H9 (cell line): ENCODE measurements at regions not wholly inside any gene's neighbourhood (a gene's known extent, or its start where the extent isn't known, plus 50 kb on each side); places are given as distances from the start of the nearest gene placed in this dataset.
"Not testable (repeated sequence)": the region's sequence is repeated elsewhere in the genome, so short reads cannot be mapped to it uniquely, and the experiment has no call there.

ENCODE experiments used
- DNase-seq: peaks from one replicate; pipeline ENCODE4 v3.0.0-alpha.2; 2017
- H2AFZ ChIP-seq: one replicate; pipeline ENCODE4 v1.6.1; 2013; ENCODE audit warnings: mild to moderate bottlenecking, low read length, control low read depth, moderate library complexity
- H2AK5ac ChIP-seq: 2 replicates; pipeline ENCODE4 v1.6.1; 2013; ENCODE audit warnings: low read length, control low read depth, mixed read lengths; ENCODE audit not compliant: insufficient read length
- H2BK120ac ChIP-seq: one replicate; pipeline ENCODE4 v1.6.1; 2013; ENCODE audit warnings: low read depth, mild to moderate bottlenecking, low read length, control low read depth, inconsistent platforms; ENCODE audit not compliant: poor library complexity, severe bottlenecking
- H2BK12ac ChIP-seq: 2 replicates; pipeline ENCODE4 v1.6.1; 2013; ENCODE audit warnings: low read length, control low read depth, mixed read lengths, low read depth; ENCODE audit not compliant: insufficient read length
- H2BK15ac ChIP-seq: 2 replicates; pipeline ENCODE4 v1.6.1; 2013; ENCODE audit warnings: low read depth, low read length, control low read depth
- H2BK20ac ChIP-seq: one replicate; pipeline ENCODE4 v1.6.1; 2013; ENCODE audit warnings: low read depth, mild to moderate bottlenecking, low read length, control low read depth, inconsistent platforms; ENCODE audit not compliant: poor library complexity, severe bottlenecking
- H2BK5ac ChIP-seq: 2 replicates; pipeline ENCODE4 v1.6.1; 2013; ENCODE audit warnings: low read length, control low read depth, mixed read lengths; ENCODE audit not compliant: insufficient read length
- H3K14ac ChIP-seq: 2 replicates; pipeline ENCODE4 v1.6.1; 2013; ENCODE audit warnings: low read length, control low read depth; ENCODE audit not compliant: insufficient read depth
- H3K18ac ChIP-seq: 2 replicates; pipeline ENCODE4 v1.6.1; 2013; ENCODE audit warnings: low read depth, mild to moderate bottlenecking, mixed read lengths, low read length, control low read depth; ENCODE audit not compliant: insufficient read length
- H3K23ac ChIP-seq: 2 replicates; pipeline ENCODE4 v1.6.1; 2013; ENCODE audit warnings: low read length, control low read depth, mixed read lengths, low read depth; ENCODE audit not compliant: insufficient read length
- H3K23me2 ChIP-seq: 2 replicates; pipeline ENCODE4 v1.6.1; 2013; ENCODE audit warnings: low read depth, mild to moderate bottlenecking, mixed read lengths, low read length, control low read depth; ENCODE audit not compliant: insufficient read length, poor library complexity, severe bottlenecking
- H3K27ac ChIP-seq: 2 replicates; pipeline ENCODE4 v1.5.1; 2013; ENCODE audit warnings: low read length, control low read depth, mixed read lengths, low read depth; ENCODE audit not compliant: insufficient read length
- H3K27me3 ChIP-seq: 2 replicates; pipeline ENCODE4 v1.6.1; 2013; ENCODE audit warnings: low read length, control low read depth, inconsistent platforms; ENCODE audit not compliant: insufficient read depth
- H3K4ac ChIP-seq: 2 replicates; pipeline ENCODE4 v1.6.1; 2013; ENCODE audit warnings: low read depth, mild to moderate bottlenecking, control low read depth, inconsistent platforms, low read length, moderate library complexity
- H3K4me1 ChIP-seq: 2 replicates; pipeline ENCODE4 v1.6.1; 2013; ENCODE audit warnings: low read length, control low read depth, inconsistent platforms; ENCODE audit not compliant: insufficient read depth
- H3K4me2 ChIP-seq: 2 replicates; pipeline ENCODE4 v1.6.1; 2013; ENCODE audit warnings: low read length, control low read depth, mixed read lengths; ENCODE audit not compliant: insufficient read length, insufficient read depth
- H3K56ac ChIP-seq: 2 replicates; pipeline ENCODE4 v1.6.1; 2013; ENCODE audit warnings: low read depth, mild to moderate bottlenecking, mixed read lengths, low read length, control low read depth; ENCODE audit not compliant: insufficient read length
- H3K79me1 ChIP-seq: 2 replicates; pipeline ENCODE4 v1.6.1; 2013; ENCODE audit warnings: low read depth, mild to moderate bottlenecking, moderate library complexity, low read length, control low read depth, inconsistent platforms; ENCODE audit not compliant: insufficient read depth, poor library complexity, severe bottlenecking
- H3K79me2 ChIP-seq: 2 replicates; pipeline ENCODE4 v1.6.1; 2013; ENCODE audit warnings: low read length, control low read depth, inconsistent platforms; ENCODE audit not compliant: insufficient read depth
- H3K9ac ChIP-seq: 2 replicates; pipeline ENCODE4 v1.6.1; 2013; ENCODE audit warnings: low read length, control low read depth, mixed read lengths; ENCODE audit not compliant: insufficient read length; ENCODE audit errors: extremely low read depth
- H3K9me3 ChIP-seq: one replicate; pipeline ENCODE4 v1.6.1; 2013; ENCODE audit warnings: low read depth, low read length, inconsistent platforms; ENCODE audit not compliant: control insufficient read depth
- H3T11ph ChIP-seq: one replicate; pipeline ENCODE4 v1.6.1; 2013; ENCODE audit warnings: mild to moderate bottlenecking, low read length, control low read depth, inconsistent platforms
- H4K20me1 ChIP-seq: one replicate; pipeline ENCODE4 v1.6.1; 2013; ENCODE audit not compliant: control insufficient read depth, insufficient read length, insufficient read depth
- H4K5ac ChIP-seq: 2 replicates; pipeline ENCODE4 v1.6.1; 2013; ENCODE audit warnings: low read depth, mild to moderate bottlenecking, mixed read lengths, low read length, control low read depth; ENCODE audit not compliant: insufficient read length
- H4K8ac ChIP-seq: replicated peaks from 2 replicates; pipeline ENCODE4 v1.6.1; 2013; ENCODE audit warnings: low read length, control low read depth, mixed read lengths, low read depth; ENCODE audit not compliant: insufficient read length
- H4K91ac ChIP-seq: 2 replicates; pipeline ENCODE4 v1.6.1; 2013; ENCODE audit warnings: low read depth, mild to moderate bottlenecking, moderate library complexity, mixed read lengths, low read length, control low read depth; ENCODE audit not compliant: insufficient read length
- H3K27ac Mint-ChIP-seq, 3 experiments: 2 replicates in 2 of 3; 3 replicates in 1 of 3; pipeline ENCODE4 v1.8.0; 2020 to 2021; ENCODE audit warnings: mixed read lengths in 3 of 3, mild to moderate bottlenecking in 1 of 3, moderate library complexity in 1 of 3
- H3K27me3 Mint-ChIP-seq: 2 replicates; pipeline ENCODE4 v1.8.0; 2021; ENCODE audit warnings: low read depth, mild to moderate bottlenecking, moderate library complexity, mixed read lengths
- H3K36me3 Mint-ChIP-seq, 3 experiments: 2 replicates in 2 of 3; 3 replicates in 1 of 3; pipeline ENCODE4 v1.8.0; 2020 to 2021; ENCODE audit warnings: low read depth in 3 of 3, mixed read lengths in 3 of 3; ENCODE audit not compliant: insufficient read depth in 1 of 3
- H3K4me1 Mint-ChIP-seq, 2 experiments: 2 replicates each; pipeline ENCODE4 v1.8.0; 2020; ENCODE audit warnings: mixed read lengths in 2 of 2
- H3K4me3 Mint-ChIP-seq, 2 experiments: 2 replicates in 1 of 2; 3 replicates in 1 of 2; pipeline ENCODE4 v1.8.0; 2020 to 2021; ENCODE audit warnings: mild to moderate bottlenecking in 2 of 2, mixed read lengths in 2 of 2, moderate library complexity in 1 of 2
- H3K9me3 Mint-ChIP-seq, 2 experiments: 2 replicates in 1 of 2; 3 replicates in 1 of 2; pipeline ENCODE4 v1.8.0; 2020; ENCODE audit warnings: mild to moderate bottlenecking in 2 of 2, mixed read lengths in 2 of 2, moderate library complexity in 1 of 2
- WGBS: extraction: QIAGEN DNeasy Blood & Tissue Kit; methylation state at CpG from one replicate; pipeline ENCODE4 v1.1.7; 2013; ENCODE audit warnings: missing lambda C conversion rate, low lambda C conversion rate, mixed read lengths; ENCODE audit not compliant: insufficient read length; ENCODE audit errors: extremely low coverage; 5-methylcytosine and 5-hydroxymethylcytosine counted together

DNA sequence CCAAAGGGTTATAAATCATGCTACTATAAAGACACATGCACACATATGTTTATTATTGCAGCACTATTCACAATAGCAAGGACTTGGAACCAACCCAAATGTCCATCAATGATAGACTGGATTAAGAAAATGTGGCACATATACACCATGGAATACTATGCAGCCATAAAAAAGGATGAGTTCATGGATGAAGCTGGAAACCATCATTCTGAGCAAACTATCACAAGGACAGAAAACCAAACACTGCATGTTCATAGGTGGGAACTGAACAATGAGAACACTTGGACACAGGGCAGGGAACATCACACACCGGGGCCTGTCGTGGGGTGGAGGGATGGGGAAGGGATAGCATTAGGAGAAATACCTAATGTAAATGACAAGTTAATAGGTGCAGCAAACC is 322.1 kb downstream of the RPLP1 start:
- H3K4ac ChIP-seq, H3K27me3 ChIP-seq, H3K27ac ChIP-seq, H2BK12ac ChIP-seq, H3K4me2 ChIP-seq, H3K27ac Mint-ChIP-seq, H2AFZ ChIP-seq, H4K91ac ChIP-seq, H2BK15ac ChIP-seq, H3K4me1 Mint-ChIP-seq, H4K20me1 ChIP-seq, H3K14ac ChIP-seq, H3K4me1 ChIP-seq, H3K36me3 Mint-ChIP-seq, H3T11ph ChIP-seq, H3K79me2 ChIP-seq, H4K5ac ChIP-seq, H3K9ac ChIP-seq, H2BK120ac ChIP-seq, H2BK5ac ChIP-seq, H3K4me3 Mint-ChIP-seq, H2BK20ac ChIP-seq, DNase-seq, H3K9me3 ChIP-seq, H2AK5ac ChIP-seq, H3K79me1 ChIP-seq, H3K56ac ChIP-seq, H3K23ac ChIP-seq, H3K18ac ChIP-seq, H3K23me2 ChIP-seq, H4K8ac ChIP-seq: not testable (repeated sequence)
- WGBS: no CpG with 5 or more reads among the region's 2 CpGs
- H3K9me3 Mint-ChIP-seq: peaks cover 4 to 13% of the 10 kb centered on the region in 2 experiments
- peaks cover 28% of the 10 kb centered on the region for H3K27me3 Mint-ChIP-seq
